ENCODE measurements at regions not wholly inside any gene's neighbourhood (a gene's known extent, or its start where the extent isn't known, plus 50 kb on each side); places are given as distances from the start of the nearest gene placed in this dataset.

DNA sequence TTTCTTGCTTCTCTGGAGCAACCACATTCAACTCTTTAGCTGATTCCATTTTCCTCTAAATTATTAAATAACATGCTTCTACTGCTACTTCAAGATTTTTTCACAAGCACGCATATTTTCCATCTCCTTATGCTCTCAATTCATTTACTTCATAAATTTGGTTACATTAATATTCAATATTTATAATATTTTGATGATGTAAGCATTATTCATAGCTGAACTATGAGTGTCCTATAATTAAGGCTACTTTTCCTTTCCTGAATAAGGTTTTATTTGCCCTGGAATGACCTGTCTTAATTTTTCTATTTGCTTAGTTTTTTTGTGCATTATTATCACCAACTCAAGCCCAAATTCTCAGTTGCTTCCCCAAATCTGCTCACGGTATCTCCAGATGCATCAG lies 109.4 kb upstream of the ADPGK start:
- H3K9me3 Mint-ChIP-seq: no peaks in the 10 kb centered on the region
- H3K4me3 Mint-ChIP-seq: no peak overlapping the region
- H3K36me3 Mint-ChIP-seq: no peaks in the 10 kb centered on the region
- DNase-seq (ENCODE audit: extremely low spot score, unreplicated experiment): no peak
- TF ChIP-seq CTCF (conservative IDR thresholded peaks at IDR 0.05): no peak
- H3K27ac Mint-ChIP-seq: no peak overlapping the region
- H3K27me3 Mint-ChIP-seq: peaks cover 5% of the 10 kb centered on the region
- H3K4me1 Mint-ChIP-seq (ENCODE audit: unreplicated experiment): peaks cover 7% of the 10 kb centered on the region

- Mint-ChIP-seq H3K4me3 (peak overlapping the region; percentile 14), H3K36me3 (no peaks in the 10 kb centered on the region), H3K4me1 (ENCODE audit: unreplicated experiment) (peaks cover 12% of the 10 kb centered on the region), H3K27ac (no peak overlapping the region), H3K9me3 (no peaks in the 10 kb centered on the region), H3K27me3 (no peaks in the 10 kb centered on the region)
- no peak for DNase-seq (ENCODE audit: extremely low spot score, unreplicated experiment)
- no peak for TF ChIP-seq CTCF (conservative IDR thresholded peaks at IDR 0.05)
These were observed 106.5 kb upstream of the ADPGK start for GRCh38 chr15:72890043-72890442.

GRCh38 chr15:72889545-72889944 lies 106.0 kb upstream of the ADPGK start:
- no peaks in the 10 kb centered on the region for H3K9me3 Mint-ChIP-seq

GRCh38 chr15:72888811-72889210 lies 105.3 kb upstream of the ADPGK start:
- Mint-ChIP-seq H3K9me3 (no peaks in the 10 kb centered on the region), H3K27ac (no peak overlapping the region), H3K4me1 (ENCODE audit: unreplicated experiment) (peaks cover 12% of the 10 kb centered on the region), H3K36me3 (no peaks in the 10 kb centered on the region), H3K27me3 (no peaks in the 10 kb centered on the region), H3K4me3 (no peak overlapping the region)
- no peak for TF ChIP-seq CTCF (conservative IDR thresholded peaks at IDR 0.05)
- no peak for DNase-seq (ENCODE audit: extremely low spot score, unreplicated experiment)

More at GRCh38 chr15:72889545-72889944, 106.0 kb upstream of the ADPGK start:
- Mint-ChIP-seq H3K4me1 (ENCODE audit: unreplicated experiment) (peaks cover 12% of the 10 kb centered on the region), H3K27me3 (no peaks in the 10 kb centered on the region), H3K4me3 (no peak overlapping the region), H3K27ac (no peak overlapping the region), H3K36me3 (no peaks in the 10 kb centered on the region)
- DNase-seq (ENCODE audit: extremely low spot score, unreplicated experiment): no peak
- TF ChIP-seq CTCF (conservative IDR thresholded peaks at IDR 0.05): no peak

DNA sequence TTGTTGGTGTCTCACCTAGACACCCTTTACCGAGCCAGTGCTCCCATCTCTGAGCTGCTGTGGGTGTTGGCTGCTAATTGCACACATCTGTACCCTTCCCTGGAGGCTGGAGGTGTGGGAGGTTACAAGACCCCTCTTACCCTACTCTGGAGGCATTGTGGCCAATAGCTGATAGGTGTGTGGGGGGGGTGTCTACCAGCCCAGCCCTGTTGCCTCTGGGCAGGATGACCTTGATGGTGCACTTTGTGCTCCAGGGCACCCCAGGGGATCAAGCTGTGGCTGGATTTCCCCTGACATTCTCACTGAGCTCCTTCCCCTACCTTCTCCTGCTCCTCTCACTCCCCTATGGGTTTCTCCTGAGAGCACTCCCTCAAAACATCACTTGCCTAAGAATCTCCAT lies 104.7 kb upstream of the ADPGK start:
- TF ChIP-seq CTCF (conservative IDR thresholded peaks at IDR 0.05): no peak
- Mint-ChIP-seq H3K27ac (no peak overlapping the region), H3K4me1 (ENCODE audit: unreplicated experiment) (peaks cover 12% of the 10 kb centered on the region), H3K27me3 (no peaks in the 10 kb centered on the region), H3K36me3 (no peaks in the 10 kb centered on the region), H3K9me3 (no peaks in the 10 kb centered on the region), H3K4me3 (no peak overlapping the region)
- DNase-seq (ENCODE audit: extremely low spot score, unreplicated experiment): no peak

- no peak for TF ChIP-seq CTCF (conservative IDR thresholded peaks at IDR 0.05)
- Mint-ChIP-seq H3K36me3 (no peaks in the 10 kb centered on the region), H3K9me3 (peaks cover 5% of the 10 kb centered on the region), H3K4me1 (ENCODE audit: unreplicated experiment) (peaks cover 12% of the 10 kb centered on the region), H3K27ac (no peak overlapping the region), H3K27me3 (no peaks in the 10 kb centered on the region), H3K4me3 (no peak overlapping the region)
- DNase-seq (ENCODE audit: extremely low spot score, unreplicated experiment): no peak
These were observed 103.8 kb upstream of the ADPGK start for GRCh38 chr15:72887376-72887775.
